ENCODE measurements at regions not wholly inside any gene's neighbourhood (a gene's known extent, or its start where the extent isn't known, plus 50 kb on each side); places are given as distances from the start of the nearest gene placed in this dataset.

DNA sequence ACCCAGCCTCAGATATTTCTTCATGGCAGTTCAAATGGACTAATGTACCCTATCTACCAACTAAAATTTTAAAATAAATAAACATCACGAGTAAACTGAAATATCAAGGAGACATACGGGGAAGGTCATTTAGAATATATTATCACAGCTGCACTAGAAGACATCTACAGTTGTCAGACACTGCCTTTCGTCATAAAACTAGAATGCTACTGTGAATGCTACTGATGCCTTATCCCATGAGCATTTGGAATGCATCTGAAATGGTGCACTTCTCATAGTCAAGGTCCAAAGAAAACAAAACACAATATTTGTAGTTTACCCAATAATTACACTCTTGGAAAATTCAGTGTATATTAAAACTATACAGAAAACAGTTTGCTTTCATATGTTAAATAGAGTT, 165.2 kb downstream of the MREG start:
- H3K4me3 ChIP-seq (ENCODE audit: control insufficient read depth in 1 of 2, extremely low read depth in 1 of 2, low read length in 1 of 2), result no peak overlapping the region
- Mint-ChIP-seq H3K9me3 (peaks cover 0 to 6% (median 0%) of the 10 kb centered on the region in 3 donors), H3K27me3 (peaks cover 0 to 4% of the 10 kb centered on the region in 2 donors), H3K27ac (no peak overlapping the region), H3K4me3 (no peak overlapping the region), H3K4me1 (no peaks in the 10 kb centered on the region), H3K36me3 (no peaks in the 10 kb centered on the region)
- H3K9me3 ChIP-seq, result no peaks in the 10 kb centered on the region
- no peak overlapping the region for H3K27ac ChIP-seq (ENCODE audit: low read length)
- peaks cover 0 to 6% of the 10 kb centered on the region in 2 experiments for H3K27me3 ChIP-seq (replicated peaks in 1 of 2; ENCODE audit: control insufficient read depth in 2 of 2, extremely low read depth in 1 of 2, insufficient read depth in 2 of 2, low read length in 1 of 2)
- WGBS (ENCODE audit: insufficient coverage), result no CpG with 5 or more reads among the region's 3 CpGs
- ChIA-PET CTCF (no interaction called here), POLR2A (no interaction called here)
- DNase-seq (no peak), ATAC-seq (replicated peaks in 1 of 4) (no peak)
- no peaks in the 10 kb centered on the region for H3K36me3 ChIP-seq (ENCODE audit: control insufficient read depth in 2 of 2, extremely low read depth in 1 of 2, insufficient read depth in 1 of 2, low read length in 1 of 2)
- no peaks in the 10 kb centered on the region for H3K4me1 ChIP-seq (ENCODE audit: control insufficient read depth in 1 of 2, extremely low read depth in 1 of 2, insufficient read depth in 2 of 2, low read length in 2 of 2)

DNA sequence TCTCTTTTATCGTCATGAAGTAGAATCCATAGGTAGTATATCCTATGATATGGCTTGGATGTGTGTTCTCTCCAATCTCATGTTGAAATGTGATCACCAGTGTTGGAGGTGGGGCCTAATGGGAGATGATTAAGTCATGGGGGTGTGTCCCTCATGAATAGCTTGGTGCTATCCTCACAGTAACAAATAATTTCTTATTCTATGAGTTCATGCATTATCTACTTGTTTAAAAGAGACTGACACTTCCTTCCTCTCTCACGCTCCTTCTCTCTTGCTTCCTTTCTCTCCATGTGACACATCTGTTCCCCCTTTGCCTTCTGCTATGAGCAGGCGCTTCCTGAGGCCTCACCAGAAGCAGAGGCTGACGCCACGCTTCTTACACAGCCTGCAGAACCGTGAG, 165.6 kb downstream of the MREG start:
- H3K4me1 ChIP-seq (ENCODE audit: control insufficient read depth in 1 of 2, extremely low read depth in 1 of 2, insufficient read depth in 2 of 2, low read length in 2 of 2), result no peaks in the 10 kb centered on the region
- DNase-seq (no peak), ATAC-seq (replicated peaks in 1 of 4) (no peak)
- Mint-ChIP-seq H3K36me3 (no peaks in the 10 kb centered on the region), H3K4me1 (no peaks in the 10 kb centered on the region), H3K4me3 (no peak overlapping the region), H3K27ac (no peak overlapping the region), H3K9me3 (peaks cover 0 to 3% (median 0%) of the 10 kb centered on the region in 3 donors), H3K27me3 (peaks cover 0 to 4% of the 10 kb centered on the region in 2 donors)
- H3K27ac ChIP-seq (ENCODE audit: low read length), result no peak overlapping the region
- ChIA-PET CTCF (no interaction called here), POLR2A (no interaction called here)
- H3K27me3 ChIP-seq (replicated peaks in 1 of 2; ENCODE audit: control insufficient read depth in 2 of 2, extremely low read depth in 1 of 2, insufficient read depth in 2 of 2, low read length in 1 of 2), result peaks cover 0 to 6% of the 10 kb centered on the region in 2 experiments
- WGBS (ENCODE audit: insufficient coverage), result 56% methylated on average over 3 of the region's 6 CpGs
- no peaks in the 10 kb centered on the region for H3K9me3 ChIP-seq
- no peak overlapping the region for H3K4me3 ChIP-seq (ENCODE audit: control insufficient read depth in 1 of 2, extremely low read depth in 1 of 2, low read length in 1 of 2)
- H3K36me3 ChIP-seq (ENCODE audit: control insufficient read depth in 2 of 2, extremely low read depth in 1 of 2, insufficient read depth in 1 of 2, low read length in 1 of 2), result no peaks in the 10 kb centered on the region

DNA sequence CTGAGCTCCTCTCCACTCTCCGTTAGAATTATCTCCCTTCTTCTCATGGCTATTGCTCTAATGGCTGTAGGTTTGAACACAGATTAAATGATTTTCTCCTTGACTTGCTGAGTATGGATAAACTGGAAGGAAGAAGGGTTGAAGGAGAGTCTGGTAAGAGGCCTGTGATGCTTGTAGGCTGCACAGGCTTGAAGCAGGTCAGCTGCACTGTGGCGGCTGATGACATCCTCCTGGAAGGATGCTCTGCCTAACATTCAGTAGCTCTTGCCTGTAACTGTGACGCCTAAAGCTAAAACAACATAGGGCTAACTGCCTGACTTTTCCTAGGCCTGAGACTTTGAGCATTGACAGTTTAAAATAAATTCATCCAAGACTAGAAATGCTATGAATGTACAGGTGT, 166.3 kb downstream of the MREG start:
- no peaks in the 10 kb centered on the region for H3K9me3 Mint-ChIP-seq
- 100% methylated on average over 1 of the region's 3 CpGs for WGBS (ENCODE audit: insufficient coverage)

DNA sequence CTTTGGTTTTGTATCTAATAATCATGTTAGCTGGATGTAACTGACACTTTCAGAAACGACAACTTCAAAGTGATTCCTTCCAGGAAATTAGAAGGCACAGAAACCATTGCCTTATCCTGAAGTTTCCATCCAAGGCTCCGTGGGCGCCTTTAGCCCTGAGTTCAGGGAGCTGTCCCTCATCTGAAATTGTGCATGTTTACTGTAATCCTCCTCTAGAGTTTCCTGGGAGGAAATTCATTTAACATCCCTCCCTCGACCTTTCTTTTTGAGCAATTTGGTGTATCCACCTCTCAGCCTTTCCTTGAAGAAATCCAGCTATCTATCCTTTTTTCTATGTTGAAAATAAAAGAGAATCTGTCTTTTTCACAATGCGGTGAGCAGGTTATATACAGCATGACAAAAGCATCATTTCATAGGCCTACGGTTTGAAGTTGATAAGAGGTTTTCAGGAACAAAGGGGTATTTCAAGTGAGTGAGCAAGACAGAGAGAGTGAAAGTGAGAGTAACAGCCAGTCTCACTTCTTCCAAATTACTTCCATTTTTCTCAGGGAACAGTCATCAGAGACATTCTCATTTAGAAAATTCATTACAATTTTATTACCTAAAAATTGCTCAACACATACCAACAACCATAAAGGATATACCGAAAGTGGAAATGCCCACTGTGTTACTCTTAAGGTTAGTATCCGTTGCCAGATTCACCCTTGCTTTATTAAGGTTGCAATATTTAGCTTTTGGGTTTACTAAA, 167.3 kb downstream of the MREG start:
- Mint-ChIP-seq H3K27ac (no peak overlapping the region), H3K27me3 (peaks cover 0 to 4% of the 10 kb centered on the region in 2 donors), H3K36me3 (no peaks in the 10 kb centered on the region), H3K4me1 (no peaks in the 10 kb centered on the region), H3K4me3 (no peak overlapping the region), H3K9me3 (no peaks in the 10 kb centered on the region)
- H3K27me3 ChIP-seq (replicated peaks in 1 of 2; ENCODE audit: control insufficient read depth in 2 of 2, extremely low read depth in 1 of 2, insufficient read depth in 2 of 2, low read length in 1 of 2), result peaks cover 0 to 6% of the 10 kb centered on the region in 2 experiments
- H3K36me3 ChIP-seq (ENCODE audit: control insufficient read depth in 2 of 2, extremely low read depth in 1 of 2, insufficient read depth in 1 of 2, low read length in 1 of 2), result no peaks in the 10 kb centered on the region
- H3K4me3 ChIP-seq (ENCODE audit: control insufficient read depth in 1 of 2, extremely low read depth in 1 of 2, low read length in 1 of 2), result no peak overlapping the region
- no peak for DNase-seq
- ChIA-PET CTCF (no interaction called here), POLR2A (no interaction called here)
- H3K4me1 ChIP-seq (ENCODE audit: control insufficient read depth in 1 of 2, extremely low read depth in 1 of 2, insufficient read depth in 2 of 2, low read length in 2 of 2), result no peaks in the 10 kb centered on the region
- H3K27ac ChIP-seq (ENCODE audit: low read length), result no peak overlapping the region
- H3K9me3 ChIP-seq, result no peaks in the 10 kb centered on the region
- ATAC-seq (replicated peaks in 1 of 4), result no peak
- 70% methylated on average over 3 of the region's 8 CpGs for WGBS (ENCODE audit: insufficient coverage)

More for the DNA sequence above, 166.3 kb downstream of the MREG start:
- Histone ChIP-seq H3K27me3 (replicated peaks in 1 of 2; ENCODE audit: control insufficient read depth in 2 of 2, extremely low read depth in 1 of 2, insufficient read depth in 2 of 2, low read length in 1 of 2) (peaks cover 0 to 6% of the 10 kb centered on the region in 2 experiments), H3K36me3 (ENCODE audit: control insufficient read depth in 2 of 2, extremely low read depth in 1 of 2, insufficient read depth in 1 of 2, low read length in 1 of 2) (no peaks in the 10 kb centered on the region), H3K4me1 (ENCODE audit: control insufficient read depth in 1 of 2, extremely low read depth in 1 of 2, insufficient read depth in 2 of 2, low read length in 2 of 2) (no peaks in the 10 kb centered on the region), H3K4me3 (ENCODE audit: control insufficient read depth in 1 of 2, extremely low read depth in 1 of 2, low read length in 1 of 2) (no peak overlapping the region), H3K9me3 (no peaks in the 10 kb centered on the region), H3K27ac (ENCODE audit: low read length) (no peak overlapping the region)
- H3K4me3 Mint-ChIP-seq, result no peak overlapping the region
- peaks cover 0 to 4% of the 10 kb centered on the region in 2 donors for H3K27me3 Mint-ChIP-seq
- ChIA-PET POLR2A (no interaction called here), CTCF (no interaction called here)
- no peaks in the 10 kb centered on the region for H3K36me3 Mint-ChIP-seq
- DNase-seq (no peak), ATAC-seq (replicated peaks in 1 of 4) (no peak)
- H3K4me1 Mint-ChIP-seq, result no peaks in the 10 kb centered on the region
- no peak overlapping the region for H3K27ac Mint-ChIP-seq

DNA sequence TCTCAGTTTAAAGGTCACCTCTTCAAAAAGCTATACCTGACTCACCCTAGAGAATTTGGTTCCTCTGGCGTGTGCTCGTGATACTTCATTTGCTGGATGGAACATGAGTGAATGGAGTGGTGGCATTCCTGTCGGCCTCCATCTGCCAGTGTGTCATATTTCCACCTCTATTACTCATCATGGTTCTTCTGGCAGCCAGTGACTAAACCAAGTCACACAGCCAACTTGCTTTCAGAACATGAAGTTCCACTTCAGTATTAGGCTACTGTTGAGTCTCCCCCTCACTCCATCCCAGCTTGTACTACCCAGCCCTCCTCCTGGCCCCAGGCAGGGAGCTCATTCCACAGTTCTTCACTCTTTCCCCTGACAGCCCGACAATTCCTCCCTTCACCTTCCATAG, 169.8 kb downstream of the MREG start:
- no peaks in the 10 kb centered on the region for H3K4me1 Mint-ChIP-seq
- no peak overlapping the region for H3K27ac Mint-ChIP-seq
- H3K9me3 Mint-ChIP-seq, result no peaks in the 10 kb centered on the region
- no CpG with 5 or more reads among the region's 4 CpGs for WGBS (ENCODE audit: insufficient coverage)
- no peaks in the 10 kb centered on the region for H3K9me3 ChIP-seq
- ChIA-PET POLR2A (no interaction called here), CTCF (no interaction called here)
- H3K36me3 Mint-ChIP-seq, result no peaks in the 10 kb centered on the region
- H3K36me3 ChIP-seq (ENCODE audit: control insufficient read depth in 2 of 2, extremely low read depth in 1 of 2, insufficient read depth in 1 of 2, low read length in 1 of 2), result no peaks in the 10 kb centered on the region
- ATAC-seq (replicated peaks in 1 of 4), result no peak
- no peak for DNase-seq
- no peak overlapping the region for H3K27ac ChIP-seq (ENCODE audit: low read length)
- H3K4me1 ChIP-seq (ENCODE audit: control insufficient read depth in 1 of 2, extremely low read depth in 1 of 2, insufficient read depth in 2 of 2, low read length in 2 of 2), result no peaks in the 10 kb centered on the region
- peaks cover 0 to 4% of the 10 kb centered on the region in 2 donors for H3K27me3 Mint-ChIP-seq
- H3K4me3 Mint-ChIP-seq, result no peak overlapping the region
- no peak overlapping the region for H3K4me3 ChIP-seq (ENCODE audit: control insufficient read depth in 1 of 2, extremely low read depth in 1 of 2, low read length in 1 of 2)
- H3K27me3 ChIP-seq (replicated peaks in 1 of 2; ENCODE audit: control insufficient read depth in 2 of 2, extremely low read depth in 1 of 2, insufficient read depth in 2 of 2, low read length in 1 of 2), result peaks cover 0 to 8% of the 10 kb centered on the region in 2 experiments

DNA sequence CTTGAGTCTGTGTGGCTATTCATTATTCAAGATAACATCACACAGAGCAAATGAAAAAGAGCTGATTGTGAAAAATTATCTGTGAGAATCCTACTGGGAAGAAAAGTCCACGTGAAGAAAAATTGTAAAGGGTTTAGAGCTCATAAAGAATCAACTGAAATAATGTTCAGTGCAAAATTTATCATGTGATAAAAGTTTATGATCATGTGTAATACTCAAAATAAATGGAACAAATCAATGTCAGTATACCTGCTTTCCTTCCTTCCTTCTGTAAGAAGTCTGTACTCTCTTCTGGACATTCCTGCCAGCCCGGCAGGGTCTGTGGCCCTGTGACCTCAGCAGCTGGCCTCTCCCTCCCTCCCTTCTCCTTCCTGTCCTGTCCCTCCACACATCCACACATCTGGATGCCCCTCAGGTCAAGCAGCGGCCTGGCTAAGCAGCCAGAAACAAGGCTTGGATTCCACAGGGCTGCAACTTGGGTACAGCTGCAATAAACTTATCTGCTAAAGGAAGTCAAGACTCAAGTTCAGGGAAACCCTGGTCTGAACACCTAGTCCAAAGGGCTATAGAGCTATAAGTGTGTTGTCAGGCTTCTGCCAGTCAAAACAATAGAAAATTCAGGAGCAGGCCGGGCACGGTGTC, 172.1 kb downstream of the MREG start:
- H3K4me1 Mint-ChIP-seq, result no peaks in the 10 kb centered on the region
- POLR2A ChIA-PET, result no interaction called here
- H3K27me3 Mint-ChIP-seq, result peaks cover 7 to 8% of the 10 kb centered on the region in 2 donors
- Histone ChIP-seq H3K27me3 (replicated peaks in 1 of 2; ENCODE audit: control insufficient read depth in 2 of 2, extremely low read depth in 1 of 2, insufficient read depth in 2 of 2, low read length in 1 of 2) (peaks cover 0 to 7% of the 10 kb centered on the region in 2 experiments), H3K36me3 (ENCODE audit: control insufficient read depth in 2 of 2, extremely low read depth in 1 of 2, insufficient read depth in 1 of 2, low read length in 1 of 2) (no peaks in the 10 kb centered on the region), H3K9me3 (no peaks in the 10 kb centered on the region), H3K27ac (ENCODE audit: low read length) (no peak overlapping the region), H3K4me1 (ENCODE audit: control insufficient read depth in 1 of 2, extremely low read depth in 1 of 2, insufficient read depth in 2 of 2, low read length in 2 of 2) (no peaks in the 10 kb centered on the region), H3K4me3 (ENCODE audit: control insufficient read depth in 1 of 2, extremely low read depth in 1 of 2, low read length in 1 of 2) (no peak overlapping the region)
- no peak for ATAC-seq (replicated peaks in 1 of 4)
- no peak overlapping the region for H3K27ac Mint-ChIP-seq
- DNase-seq, result no peak
- H3K4me3 Mint-ChIP-seq, result no peak overlapping the region
- CTCF ChIA-PET, result interaction anchor here in 1 of 2 donors (0.7 kb wide), 3 partner anchors 27 to 377 kb away, joined by 3 to 8 read pairs (median 6); no protein-coding TSS in a partner anchor
- WGBS (ENCODE audit: insufficient coverage), result 67% methylated on average over 1 of the region's 5 CpGs
- no peaks in the 10 kb centered on the region for H3K9me3 Mint-ChIP-seq
- H3K36me3 Mint-ChIP-seq, result no peaks in the 10 kb centered on the region

Measured in T-cell (primary cell).